Nephron progenitor cell (in vitro differentiated cells): ENCODE measurements at regions not wholly inside any gene's neighbourhood (a gene's known extent, or its start where the extent isn't known, plus 50 kb on each side); places are given as distances from the start of the nearest gene placed in this dataset.

ENCODE experiments used
- DNase-seq: peaks from one replicate; pipeline ENCODE4 v3.0.0; 2021
- H3K27ac Mint-ChIP-seq: 2 replicates; pipeline ENCODE4 v1.8.0; 2021; ENCODE audit warnings: mild to moderate bottlenecking, moderate library complexity, mixed read lengths
- H3K27me3 Mint-ChIP-seq: 2 replicates; pipeline ENCODE4 v1.8.0; 2021; ENCODE audit warnings: mild to moderate bottlenecking, low read depth, mixed read lengths; ENCODE audit not compliant: poor library complexity
- H3K36me3 Mint-ChIP-seq: 2 replicates; pipeline ENCODE4 v1.8.0; 2021; ENCODE audit warnings: low read depth, mixed read lengths
- H3K4me1 Mint-ChIP-seq: 2 replicates; pipeline ENCODE4 v1.8.0; 2021; ENCODE audit warnings: mixed read lengths
- H3K4me3 Mint-ChIP-seq: 2 replicates; pipeline ENCODE4 v1.8.0; 2021; ENCODE audit warnings: mild to moderate bottlenecking, moderate library complexity, mixed read lengths
- H3K9me3 Mint-ChIP-seq: 2 replicates; pipeline ENCODE4 v1.8.0; 2021; ENCODE audit warnings: mild to moderate bottlenecking, moderate library complexity, mixed read lengths
- TF ChIP-seq, protein P1 (sequence below): fragments of 200-600 bp; sonication (generic); IDR thresholded peaks from 2 replicates; pipeline ENCODE4 v1.5.0; 2021; ENCODE audit warnings: antibody characterized with exemption

DNA sequence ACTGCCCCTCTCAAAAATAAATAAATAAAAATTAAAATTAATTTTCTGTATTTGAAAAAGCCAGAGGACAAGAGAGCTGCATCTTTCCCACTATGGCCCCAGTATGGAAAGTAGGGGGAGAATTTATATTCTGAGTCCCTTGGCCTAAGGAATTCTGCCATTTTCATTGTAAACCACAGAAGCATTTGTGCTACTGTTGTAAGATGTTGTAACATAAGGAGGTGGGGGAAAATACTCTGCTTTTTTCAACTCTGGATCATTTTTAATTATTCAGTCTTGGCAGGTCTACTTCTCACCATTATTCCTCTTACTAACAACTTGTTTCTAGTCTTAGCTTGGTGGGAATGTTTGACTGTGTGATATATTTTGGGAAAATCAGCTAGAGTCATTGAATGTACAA, 52.3 kb upstream of the APC start:
- no peaks in the 10 kb centered on the region for H3K36me3 Mint-ChIP-seq
- H3K4me3 Mint-ChIP-seq, result no peak overlapping the region
- no peak overlapping the region for H3K27ac Mint-ChIP-seq
- DNase-seq, result no peak
- TF ChIP-seq, protein P1, sequence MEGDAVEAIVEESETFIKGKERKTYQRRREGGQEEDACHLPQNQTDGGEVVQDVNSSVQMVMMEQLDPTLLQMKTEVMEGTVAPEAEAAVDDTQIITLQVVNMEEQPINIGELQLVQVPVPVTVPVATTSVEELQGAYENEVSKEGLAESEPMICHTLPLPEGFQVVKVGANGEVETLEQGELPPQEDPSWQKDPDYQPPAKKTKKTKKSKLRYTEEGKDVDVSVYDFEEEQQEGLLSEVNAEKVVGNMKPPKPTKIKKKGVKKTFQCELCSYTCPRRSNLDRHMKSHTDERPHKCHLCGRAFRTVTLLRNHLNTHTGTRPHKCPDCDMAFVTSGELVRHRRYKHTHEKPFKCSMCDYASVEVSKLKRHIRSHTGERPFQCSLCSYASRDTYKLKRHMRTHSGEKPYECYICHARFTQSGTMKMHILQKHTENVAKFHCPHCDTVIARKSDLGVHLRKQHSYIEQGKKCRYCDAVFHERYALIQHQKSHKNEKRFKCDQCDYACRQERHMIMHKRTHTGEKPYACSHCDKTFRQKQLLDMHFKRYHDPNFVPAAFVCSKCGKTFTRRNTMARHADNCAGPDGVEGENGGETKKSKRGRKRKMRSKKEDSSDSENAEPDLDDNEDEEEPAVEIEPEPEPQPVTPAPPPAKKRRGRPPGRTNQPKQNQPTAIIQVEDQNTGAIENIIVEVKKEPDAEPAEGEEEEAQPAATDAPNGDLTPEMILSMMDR, result no peak
- H3K27me3 Mint-ChIP-seq, result peaks cover 4% of the 10 kb centered on the region
- peaks cover 19% of the 10 kb centered on the region for H3K4me1 Mint-ChIP-seq
- no peaks in the 10 kb centered on the region for H3K9me3 Mint-ChIP-seq

DNA sequence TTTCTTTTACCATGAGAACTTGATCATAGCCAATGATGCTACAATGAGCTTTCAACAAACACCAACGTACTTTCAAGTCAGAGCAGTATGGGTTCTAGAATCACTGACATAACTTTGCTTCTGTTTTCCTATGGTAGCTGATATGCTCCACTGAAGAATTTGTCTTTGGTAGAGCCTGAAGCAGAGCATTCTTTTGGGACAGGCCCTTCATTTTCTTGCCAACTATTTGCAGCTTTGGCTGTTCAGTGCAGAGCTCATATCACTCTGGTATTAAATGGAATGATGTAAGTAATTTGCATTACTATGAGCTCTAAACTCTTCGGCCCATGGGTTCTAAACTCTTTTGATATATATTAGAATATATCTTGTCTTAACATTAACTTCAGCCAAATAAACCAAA, 51.8 kb upstream of the APC start:
- no peak overlapping the region for H3K4me3 Mint-ChIP-seq
- no peaks in the 10 kb centered on the region for H3K36me3 Mint-ChIP-seq
- H3K9me3 Mint-ChIP-seq, result no peaks in the 10 kb centered on the region
- peaks cover 7% of the 10 kb centered on the region for H3K27me3 Mint-ChIP-seq
- peaks cover 21% of the 10 kb centered on the region for H3K4me1 Mint-ChIP-seq
- DNase-seq, result no peak
- H3K27ac Mint-ChIP-seq, result no peak overlapping the region
- TF ChIP-seq, protein P1, result no peak

DNA sequence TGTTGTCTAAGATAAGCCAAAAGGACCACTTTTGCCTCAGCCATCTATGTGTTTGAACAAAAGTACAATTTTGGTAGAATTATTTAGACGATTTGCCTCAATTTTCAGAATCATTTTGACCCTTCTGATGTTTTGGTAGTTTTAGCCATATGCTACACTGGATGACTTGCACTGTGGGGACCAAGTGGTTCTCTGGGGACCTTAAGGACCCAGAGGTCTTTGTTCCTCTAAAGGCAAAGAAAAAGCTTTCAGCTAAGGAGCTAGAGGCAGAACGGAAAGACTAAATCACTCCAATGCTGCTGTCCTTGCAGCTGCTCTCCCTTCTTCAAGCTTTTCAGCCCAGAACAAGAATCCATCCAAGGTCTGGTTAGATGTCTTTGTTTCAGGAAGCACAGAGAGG, 51.0 kb upstream of the APC start:
- no peaks in the 10 kb centered on the region for H3K9me3 Mint-ChIP-seq
- TF ChIP-seq, protein P1, result no peak
- peaks cover 21% of the 10 kb centered on the region for H3K4me1 Mint-ChIP-seq
- no peak overlapping the region for H3K4me3 Mint-ChIP-seq
- H3K36me3 Mint-ChIP-seq, result no peaks in the 10 kb centered on the region
- H3K27ac Mint-ChIP-seq, result no peak overlapping the region
- peaks cover 7% of the 10 kb centered on the region for H3K27me3 Mint-ChIP-seq
- no peak for DNase-seq

DNA sequence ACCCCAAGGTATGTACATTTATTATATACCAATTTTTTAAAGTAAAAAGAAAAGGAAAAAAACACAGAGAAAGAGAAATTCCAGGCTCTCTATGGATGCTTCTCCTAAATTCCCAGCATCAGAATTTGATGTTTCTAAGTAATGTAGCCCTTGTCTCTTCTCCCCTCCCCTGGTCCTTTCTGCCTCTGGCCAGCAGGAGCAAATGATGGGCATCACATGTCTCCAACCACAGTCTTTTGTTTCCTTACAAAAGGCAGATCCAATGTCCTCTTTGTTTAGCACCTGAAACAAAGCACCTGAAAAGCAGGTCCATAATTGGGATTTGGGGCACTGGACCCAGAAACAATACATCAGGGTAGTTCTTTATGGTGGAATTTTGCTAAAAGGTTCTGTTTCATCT, 50.4 kb upstream of the APC start:
- Mint-ChIP-seq H3K27me3 (peaks cover 7% of the 10 kb centered on the region), H3K9me3 (no peaks in the 10 kb centered on the region), H3K27ac (no peak overlapping the region), H3K4me3 (no peak overlapping the region), H3K4me1 (peaks cover 21% of the 10 kb centered on the region), H3K36me3 (no peaks in the 10 kb centered on the region)
- no peak for DNase-seq
- TF ChIP-seq, protein P1, result no peak
